Spleen (tissue), 7 donors: ENCODE measurements at regions not wholly inside any gene's neighbourhood (a gene's known extent, or its start where the extent isn't known, plus 50 kb on each side); places are given as distances from the start of the nearest gene placed in this dataset.

Source experiments
- POLR2AphosphoS5 ChIP-seq, 3 donors: sonication (generic); formaldehyde crosslinking; IDR thresholded peaks; one replicate each; pipeline ENCODE4 v1.5.1; 2017; ENCODE audit warnings: antibody characterized with exemption in 3 of 3
- TF ChIP-seq, protein P1 (sequence below), 11 experiments: fragments of 200-600 bp in 7 of 11; fragments of 450-650 bp in 4 of 11; sonication (generic) in 4 of 11; IDR thresholded peaks in 8 of 11; conservative IDR thresholded peaks in 3 of 11; 1 replicate in 7 of 11; 2 replicates in 4 of 11; pipeline versions ENCODE4 v1.4.0 to v1.8.0; 2016 to 2021; ENCODE audit warnings: antibody characterized with exemption in 11 of 11, inconsistent platforms in 4 of 11, mild to moderate bottlenecking in 1 of 11
- donor health status: DM: no; HTN: no; CAD: no; lungs with moderate emphysema.
- donor health status: DM: no; HTN: no; CAD: no.
- donor health status: DM: no; HTN: no; CAD: no.

GRCh38 chr4:97134456-97134855 is 1008.8 kb downstream of the STPG2 start:
- TF ChIP-seq, protein P1, sequence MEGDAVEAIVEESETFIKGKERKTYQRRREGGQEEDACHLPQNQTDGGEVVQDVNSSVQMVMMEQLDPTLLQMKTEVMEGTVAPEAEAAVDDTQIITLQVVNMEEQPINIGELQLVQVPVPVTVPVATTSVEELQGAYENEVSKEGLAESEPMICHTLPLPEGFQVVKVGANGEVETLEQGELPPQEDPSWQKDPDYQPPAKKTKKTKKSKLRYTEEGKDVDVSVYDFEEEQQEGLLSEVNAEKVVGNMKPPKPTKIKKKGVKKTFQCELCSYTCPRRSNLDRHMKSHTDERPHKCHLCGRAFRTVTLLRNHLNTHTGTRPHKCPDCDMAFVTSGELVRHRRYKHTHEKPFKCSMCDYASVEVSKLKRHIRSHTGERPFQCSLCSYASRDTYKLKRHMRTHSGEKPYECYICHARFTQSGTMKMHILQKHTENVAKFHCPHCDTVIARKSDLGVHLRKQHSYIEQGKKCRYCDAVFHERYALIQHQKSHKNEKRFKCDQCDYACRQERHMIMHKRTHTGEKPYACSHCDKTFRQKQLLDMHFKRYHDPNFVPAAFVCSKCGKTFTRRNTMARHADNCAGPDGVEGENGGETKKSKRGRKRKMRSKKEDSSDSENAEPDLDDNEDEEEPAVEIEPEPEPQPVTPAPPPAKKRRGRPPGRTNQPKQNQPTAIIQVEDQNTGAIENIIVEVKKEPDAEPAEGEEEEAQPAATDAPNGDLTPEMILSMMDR (IDR thresholded peaks at IDR 0.05 in 8 of 11, conservative IDR thresholded peaks at IDR 0.05 in 3 of 11): no peak
- no peak for TF ChIP-seq POLR2AphosphoS5 (IDR thresholded peaks at IDR 0.05)
